GM21723 (cell line): ENCODE measurements at regions not wholly inside any gene's neighbourhood (a gene's known extent, or its start where the extent isn't known, plus 50 kb on each side); places are given as distances from the start of the nearest gene placed in this dataset.

Experiments used
- ATAC-seq: cut with Tn5 transposase; IDR thresholded peaks from one replicate; pipeline ENCODE4 v1.9.1; 2021; ENCODE audit warnings: mild to moderate bottlenecking, moderate library complexity; ENCODE audit not compliant: unreplicated experiment

- ATAC-seq = no peak
Measured at GRCh38 chr2:41919135-41919534, 128.7 kb upstream of the PKDCC start.

- no peak for ATAC-seq
Measured at GRCh38 chr2:41920181-41920580, 127.6 kb upstream of the PKDCC start.

GRCh38 chr2:41920812-41921211, 127.0 kb upstream of the PKDCC start:
- no peak for ATAC-seq

GRCh38 chr2:41922177-41922576, 125.6 kb upstream of the PKDCC start:
- ATAC-seq = no peak

GRCh38 chr2:41923156-41923786, 124.5 kb upstream of the PKDCC start:
- ATAC-seq = no peak

GRCh38 chr2:41924024-41924423, 123.8 kb upstream of the PKDCC start:
- ATAC-seq = no peak

GRCh38 chr2:41924709-41925408, 123.0 kb upstream of the PKDCC start:
- no peak for ATAC-seq

GRCh38 chr2:41925712-41926111, 122.1 kb upstream of the PKDCC start:
- ATAC-seq = no peak

- no peak for ATAC-seq
Measured at GRCh38 chr2:41926614-41927580, 120.9 kb upstream of the PKDCC start.

GRCh38 chr2:41927581-41928264, 120.1 kb upstream of the PKDCC start:
- no peak for ATAC-seq

GRCh38 chr2:41928526-41928925, 119.3 kb upstream of the PKDCC start:
- no peak for ATAC-seq

GRCh38 chr2:41930807-41931566, 116.8 kb upstream of the PKDCC start:
- ATAC-seq = no peak

GRCh38 chr2:41932241-41933045, 115.4 kb upstream of the PKDCC start:
- ATAC-seq = no peak

- ATAC-seq = no peak
Measured at GRCh38 chr2:41933046-41933420, 114.8 kb upstream of the PKDCC start.

- ATAC-seq = no peak
Measured at GRCh38 chr2:41933585-41934320, 114.1 kb upstream of the PKDCC start.

GRCh38 chr2:41934329-41934958, 113.4 kb upstream of the PKDCC start:
- no peak for ATAC-seq

- ATAC-seq = no peak
Measured at GRCh38 chr2:41935002-41935401, 112.8 kb upstream of the PKDCC start.

- ATAC-seq = no peak
Measured at GRCh38 chr2:41935825-41936224, 112.0 kb upstream of the PKDCC start.
